ENCODE measurements at regions not wholly inside any gene's neighbourhood (a gene's known extent, or its start where the extent isn't known, plus 50 kb on each side); places are given as distances from the start of the nearest gene placed in this dataset.

DNA sequence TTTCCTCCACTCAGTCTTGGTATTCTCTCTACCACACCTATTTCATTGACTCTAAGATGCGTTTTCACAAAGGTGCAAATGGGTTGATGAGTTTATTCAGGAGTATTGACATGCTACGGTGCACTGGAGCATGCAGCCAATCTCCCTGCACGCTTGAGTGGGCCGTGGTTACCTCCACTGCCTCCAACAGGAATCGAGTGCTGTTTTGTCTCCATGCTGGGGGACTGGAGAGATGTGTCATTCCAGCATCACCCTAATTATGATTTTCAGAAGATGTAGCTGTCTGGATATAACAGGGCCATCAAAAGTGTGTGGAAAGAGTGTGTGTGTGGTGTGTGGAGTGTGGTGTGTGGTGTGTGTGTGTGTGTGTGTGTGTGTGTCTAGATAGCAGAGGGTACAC, 351.6 kb upstream of the ZFHX3 start:
- TF ChIP-seq, protein P1, sequence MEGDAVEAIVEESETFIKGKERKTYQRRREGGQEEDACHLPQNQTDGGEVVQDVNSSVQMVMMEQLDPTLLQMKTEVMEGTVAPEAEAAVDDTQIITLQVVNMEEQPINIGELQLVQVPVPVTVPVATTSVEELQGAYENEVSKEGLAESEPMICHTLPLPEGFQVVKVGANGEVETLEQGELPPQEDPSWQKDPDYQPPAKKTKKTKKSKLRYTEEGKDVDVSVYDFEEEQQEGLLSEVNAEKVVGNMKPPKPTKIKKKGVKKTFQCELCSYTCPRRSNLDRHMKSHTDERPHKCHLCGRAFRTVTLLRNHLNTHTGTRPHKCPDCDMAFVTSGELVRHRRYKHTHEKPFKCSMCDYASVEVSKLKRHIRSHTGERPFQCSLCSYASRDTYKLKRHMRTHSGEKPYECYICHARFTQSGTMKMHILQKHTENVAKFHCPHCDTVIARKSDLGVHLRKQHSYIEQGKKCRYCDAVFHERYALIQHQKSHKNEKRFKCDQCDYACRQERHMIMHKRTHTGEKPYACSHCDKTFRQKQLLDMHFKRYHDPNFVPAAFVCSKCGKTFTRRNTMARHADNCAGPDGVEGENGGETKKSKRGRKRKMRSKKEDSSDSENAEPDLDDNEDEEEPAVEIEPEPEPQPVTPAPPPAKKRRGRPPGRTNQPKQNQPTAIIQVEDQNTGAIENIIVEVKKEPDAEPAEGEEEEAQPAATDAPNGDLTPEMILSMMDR (IDR thresholded peaks at IDR 0.05) = no peak
- TF ChIP-seq MAX (IDR thresholded peaks at IDR 0.05; ENCODE audit: low read depth) = no peak
- TF ChIP-seq POLR2AphosphoS5 (IDR thresholded peaks at IDR 0.05; ENCODE audit: low read depth, low read length) = no peak
- TF ChIP-seq MEF2A (IDR thresholded peaks at IDR 0.05; ENCODE audit: borderline replicate concordance, low read depth) = no peak
- TF ChIP-seq CHD2 (IDR thresholded peaks at IDR 0.05; ENCODE audit: low read length, partially characterized antibody) = no peak
- no peak for TF ChIP-seq TCF12 (IDR thresholded peaks at IDR 0.05)
- TF ChIP-seq SMC3 (IDR thresholded peaks at IDR 0.05; ENCODE audit: low read depth, low read length) = no peak
- TF ChIP-seq, protein P2, sequence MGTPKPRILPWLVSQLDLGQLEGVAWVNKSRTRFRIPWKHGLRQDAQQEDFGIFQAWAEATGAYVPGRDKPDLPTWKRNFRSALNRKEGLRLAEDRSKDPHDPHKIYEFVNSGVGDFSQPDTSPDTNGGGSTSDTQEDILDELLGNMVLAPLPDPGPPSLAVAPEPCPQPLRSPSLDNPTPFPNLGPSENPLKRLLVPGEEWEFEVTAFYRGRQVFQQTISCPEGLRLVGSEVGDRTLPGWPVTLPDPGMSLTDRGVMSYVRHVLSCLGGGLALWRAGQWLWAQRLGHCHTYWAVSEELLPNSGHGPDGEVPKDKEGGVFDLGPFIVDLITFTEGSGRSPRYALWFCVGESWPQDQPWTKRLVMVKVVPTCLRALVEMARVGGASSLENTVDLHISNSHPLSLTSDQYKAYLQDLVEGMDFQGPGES (IDR thresholded peaks at IDR 0.05; ENCODE audit: low read depth, low read length) = no peak
- no peak for TF ChIP-seq USF2 (IDR thresholded peaks at IDR 0.05; ENCODE audit: borderline replicate concordance, low read depth, low read length)
- no peak for TF ChIP-seq ELF1 (IDR thresholded peaks at IDR 0.05)
- TF ChIP-seq FOXJ3 (CRISPR knock-in tag; IDR thresholded peaks at IDR 0.05) = no peak
- no peak for TF ChIP-seq RAD21 (IDR thresholded peaks at IDR 0.05; ENCODE audit: low read length)
- no peak for TF ChIP-seq EZH2phosphoT487 (IDR thresholded peaks at IDR 0.05; ENCODE audit: borderline replicate concordance, low read depth)

Measured in SK-N-SH (cell line).